ENCODE measurements at regions not wholly inside any gene's neighbourhood (a gene's known extent, or its start where the extent isn't known, plus 50 kb on each side); places are given as distances from the start of the nearest gene placed in this dataset.
A peak's percentile ranks its signal among the peaks of the same experiment; 100 is the strongest.

DNA sequence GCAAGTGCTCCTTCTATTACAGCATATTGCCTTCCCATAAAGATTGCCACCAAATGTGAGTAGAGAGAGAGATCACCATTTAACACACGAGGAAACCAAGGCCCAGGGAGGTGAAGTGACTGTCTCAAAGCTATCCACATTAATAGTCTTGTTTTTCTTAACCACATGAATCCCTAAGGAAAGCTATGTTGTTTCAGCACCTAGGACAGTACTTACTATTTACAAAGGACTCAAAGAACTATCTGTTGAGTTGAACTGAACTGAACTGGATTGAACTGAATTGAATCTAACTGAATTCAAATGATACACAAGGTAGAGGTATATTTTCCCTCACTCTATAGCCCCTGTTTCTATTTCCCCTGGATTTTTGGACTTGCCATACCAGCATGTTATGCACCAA, 430.4 kb downstream of the CAAP1 start:
- CTCF ChIA-PET, result no interaction called here
- DNase-seq (ENCODE audit: low spot score) (no peak), ATAC-seq (peak; percentile 63)
- Mint-ChIP-seq H3K27ac (no peak overlapping the region), H3K4me3 (no peak overlapping the region), H3K4me1 (peaks cover 4% of the 10 kb centered on the region), H3K36me3 (no peaks in the 10 kb centered on the region), H3K9me3 (no peaks in the 10 kb centered on the region), H3K27me3 (ENCODE audit: low read depth) (no peaks in the 10 kb centered on the region)
- no peak for TF ChIP-seq GTF2I (CRISPR knock-in tag; conservative IDR thresholded peaks at IDR 0.05)
- no peak for TF ChIP-seq RELA (CRISPR knock-in tag; IDR thresholded peaks at IDR 0.05; ENCODE audit: borderline replicate concordance)
- no peak for TF ChIP-seq FOXJ3 (CRISPR knock-in tag; IDR thresholded peaks at IDR 0.05; ENCODE audit: borderline replicate concordance)
- TF ChIP-seq ATF2 (CRISPR knock-in tag; IDR thresholded peaks at IDR 0.05; ENCODE audit: borderline replicate concordance, low read depth), result no peak
- TF ChIP-seq IRF2 (CRISPR knock-in tag; IDR thresholded peaks at IDR 0.05; ENCODE audit: borderline replicate concordance, low read depth), result no peak
- TF ChIP-seq, protein P1, sequence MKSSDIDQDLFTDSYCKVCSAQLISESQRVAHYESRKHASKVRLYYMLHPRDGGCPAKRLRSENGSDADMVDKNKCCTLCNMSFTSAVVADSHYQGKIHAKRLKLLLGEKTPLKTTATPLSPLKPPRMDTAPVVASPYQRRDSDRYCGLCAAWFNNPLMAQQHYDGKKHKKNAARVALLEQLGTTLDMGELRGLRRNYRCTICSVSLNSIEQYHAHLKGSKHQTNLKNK (CRISPR knock-in tag; IDR thresholded peaks at IDR 0.05), result no peak
- TF ChIP-seq MYBL2 (CRISPR knock-in tag; IDR thresholded peaks at IDR 0.05), result no peak
- TF ChIP-seq, protein P2, sequence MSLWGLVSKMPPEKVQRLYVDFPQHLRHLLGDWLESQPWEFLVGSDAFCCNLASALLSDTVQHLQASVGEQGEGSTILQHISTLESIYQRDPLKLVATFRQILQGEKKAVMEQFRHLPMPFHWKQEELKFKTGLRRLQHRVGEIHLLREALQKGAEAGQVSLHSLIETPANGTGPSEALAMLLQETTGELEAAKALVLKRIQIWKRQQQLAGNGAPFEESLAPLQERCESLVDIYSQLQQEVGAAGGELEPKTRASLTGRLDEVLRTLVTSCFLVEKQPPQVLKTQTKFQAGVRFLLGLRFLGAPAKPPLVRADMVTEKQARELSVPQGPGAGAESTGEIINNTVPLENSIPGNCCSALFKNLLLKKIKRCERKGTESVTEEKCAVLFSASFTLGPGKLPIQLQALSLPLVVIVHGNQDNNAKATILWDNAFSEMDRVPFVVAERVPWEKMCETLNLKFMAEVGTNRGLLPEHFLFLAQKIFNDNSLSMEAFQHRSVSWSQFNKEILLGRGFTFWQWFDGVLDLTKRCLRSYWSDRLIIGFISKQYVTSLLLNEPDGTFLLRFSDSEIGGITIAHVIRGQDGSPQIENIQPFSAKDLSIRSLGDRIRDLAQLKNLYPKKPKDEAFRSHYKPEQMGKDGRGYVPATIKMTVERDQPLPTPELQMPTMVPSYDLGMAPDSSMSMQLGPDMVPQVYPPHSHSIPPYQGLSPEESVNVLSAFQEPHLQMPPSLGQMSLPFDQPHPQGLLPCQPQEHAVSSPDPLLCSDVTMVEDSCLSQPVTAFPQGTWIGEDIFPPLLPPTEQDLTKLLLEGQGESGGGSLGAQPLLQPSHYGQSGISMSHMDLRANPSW (CRISPR knock-in tag; conservative IDR thresholded peaks at IDR 0.05; ENCODE audit: low read depth), result no peak
- TF ChIP-seq, protein P3, sequence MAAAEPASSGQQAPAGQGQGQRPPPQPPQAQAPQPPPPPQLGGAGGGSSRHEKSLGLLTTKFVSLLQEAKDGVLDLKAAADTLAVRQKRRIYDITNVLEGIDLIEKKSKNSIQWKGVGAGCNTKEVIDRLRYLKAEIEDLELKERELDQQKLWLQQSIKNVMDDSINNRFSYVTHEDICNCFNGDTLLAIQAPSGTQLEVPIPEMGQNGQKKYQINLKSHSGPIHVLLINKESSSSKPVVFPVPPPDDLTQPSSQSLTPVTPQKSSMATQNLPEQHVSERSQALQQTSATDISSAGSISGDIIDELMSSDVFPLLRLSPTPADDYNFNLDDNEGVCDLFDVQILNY (CRISPR knock-in tag; IDR thresholded peaks at IDR 0.05), result no peak
- TF ChIP-seq TCF7 (CRISPR knock-in tag; IDR thresholded peaks at IDR 0.05; ENCODE audit: low read depth), result no peak
- no peak for TF ChIP-seq NFE2L1 (CRISPR knock-in tag; IDR thresholded peaks at IDR 0.05)
- no peak for TF ChIP-seq GRHL2 (CRISPR knock-in tag; IDR thresholded peaks at IDR 0.05; ENCODE audit: insufficient replicate concordance, severe bottlenecking)
- TF ChIP-seq SOX15 (CRISPR knock-in tag; IDR thresholded peaks at IDR 0.05), result no peak
- no peak for TF ChIP-seq FOXK1 (CRISPR knock-in tag; IDR thresholded peaks at IDR 0.05)
- TF ChIP-seq, protein P4, sequence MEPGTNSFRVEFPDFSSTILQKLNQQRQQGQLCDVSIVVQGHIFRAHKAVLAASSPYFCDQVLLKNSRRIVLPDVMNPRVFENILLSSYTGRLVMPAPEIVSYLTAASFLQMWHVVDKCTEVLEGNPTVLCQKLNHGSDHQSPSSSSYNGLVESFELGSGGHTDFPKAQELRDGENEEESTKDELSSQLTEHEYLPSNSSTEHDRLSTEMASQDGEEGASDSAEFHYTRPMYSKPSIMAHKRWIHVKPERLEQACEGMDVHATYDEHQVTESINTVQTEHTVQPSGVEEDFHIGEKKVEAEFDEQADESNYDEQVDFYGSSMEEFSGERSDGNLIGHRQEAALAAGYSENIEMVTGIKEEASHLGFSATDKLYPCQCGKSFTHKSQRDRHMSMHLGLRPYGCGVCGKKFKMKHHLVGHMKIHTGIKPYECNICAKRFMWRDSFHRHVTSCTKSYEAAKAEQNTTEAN (CRISPR knock-in tag; IDR thresholded peaks at IDR 0.05), result no peak
- POLR2A ChIA-PET, result no interaction called here

GRCh38 chr9:26460624-26461023, 432.0 kb downstream of the CAAP1 start:
- Mint-ChIP-seq H3K4me1 (peaks cover 4% of the 10 kb centered on the region), H3K27ac (no peak overlapping the region), H3K36me3 (no peaks in the 10 kb centered on the region), H3K27me3 (ENCODE audit: low read depth) (no peaks in the 10 kb centered on the region), H3K4me3 (no peak overlapping the region), H3K9me3 (no peaks in the 10 kb centered on the region)
- no peak for ATAC-seq
- TF ChIP-seq TEAD4 (CRISPR knock-in tag; IDR thresholded peaks at IDR 0.05) (no peak), ETV6 (CRISPR knock-in tag; IDR thresholded peaks at IDR 0.05) (no peak), ZNF425 (CRISPR knock-in tag; conservative IDR thresholded peaks at IDR 0.05) (no peak), GABPB1 (CRISPR knock-in tag; IDR thresholded peaks at IDR 0.05) (no peak), CREB1 (CRISPR knock-in tag; IDR thresholded peaks at IDR 0.05) (no peak), MYBL2 (CRISPR knock-in tag; IDR thresholded peaks at IDR 0.05) (no peak)
- TF ChIP-seq, protein P5, sequence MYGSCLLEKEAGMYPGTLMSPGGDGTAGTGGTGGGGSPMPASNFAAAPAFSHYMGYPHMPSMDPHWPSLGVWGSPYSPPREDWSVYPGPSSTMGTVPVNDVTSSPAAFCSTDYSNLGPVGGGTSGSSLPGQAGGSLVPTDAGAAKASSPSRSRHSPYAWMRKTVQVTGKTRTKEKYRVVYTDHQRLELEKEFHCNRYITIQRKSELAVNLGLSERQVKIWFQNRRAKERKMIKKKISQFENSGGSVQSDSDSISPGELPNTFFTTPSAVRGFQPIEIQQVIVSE (CRISPR knock-in tag; IDR thresholded peaks at IDR 0.05; ENCODE audit: borderline replicate concordance), result no peak
- TF ChIP-seq, protein P3 (CRISPR knock-in tag; IDR thresholded peaks at IDR 0.05), result no peak
- DNase-seq (ENCODE audit: low spot score), result no peak
- CTCF ChIA-PET, result no interaction called here
- POLR2A ChIA-PET, result interaction anchor here (1.0 kb wide), 1 partner anchor 8 kb away, joined by 4 read pairs; no protein-coding TSS in a partner anchor
